Right renal cortex interstitium (tissue), 3 donors: ENCODE measurements at regions not wholly inside any gene's neighbourhood (a gene's known extent, or its start where the extent isn't known, plus 50 kb on each side); places are given as distances from the start of the nearest gene placed in this dataset.

Source experiments
- DNase-seq, 3 donors: peaks; one replicate each; pipeline ENCODE4 v3.0.0-alpha.2; 2013; ENCODE audit warnings: low read depth in 3 of 3, low spot score in 2 of 3

- DNase-seq = no peak
These were observed 108.0 kb downstream of the HTR5A start for GRCh38 chr7:155178096-155178495.

- DNase-seq = no peak
These were observed 111.6 kb downstream of the HTR5A start for GRCh38 chr7:155181768-155182167.

- DNase-seq = no peak
These were observed 112.4 kb downstream of the HTR5A start for GRCh38 chr7:155182406-155182970.

- DNase-seq = no peak
These were observed 113.5 kb downstream of the HTR5A start for GRCh38 chr7:155183655-155184054.

- DNase-seq = no peak
These were observed 112.8 kb upstream of the INSIG1 start for GRCh38 chr7:155184923-155185322.

- no peak for DNase-seq
These were observed 110.5 kb upstream of the INSIG1 start for GRCh38 chr7:155187061-155187785.

GRCh38 chr7:155188357-155188756, 109.3 kb upstream of the INSIG1 start:
- no peak for DNase-seq

GRCh38 chr7:155188821-155189581, 108.7 kb upstream of the INSIG1 start:
- DNase-seq = no peak

GRCh38 chr7:155189590-155189989, 108.1 kb upstream of the INSIG1 start:
- no peak for DNase-seq

GRCh38 chr7:155190688-155191087, 107.0 kb upstream of the INSIG1 start:
- no peak for DNase-seq

GRCh38 chr7:155191137-155191536, 106.5 kb upstream of the INSIG1 start:
- DNase-seq = no peak

GRCh38 chr7:155191901-155192478, 105.7 kb upstream of the INSIG1 start:
- DNase-seq = no peak

GRCh38 chr7:155192961-155193640, 104.6 kb upstream of the INSIG1 start:
- DNase-seq = no peak

GRCh38 chr7:155193716-155194115, 104.0 kb upstream of the INSIG1 start:
- DNase-seq = no peak

- no peak for DNase-seq
These were observed 103.1 kb upstream of the INSIG1 start for GRCh38 chr7:155194382-155195140.

GRCh38 chr7:155195939-155196523, 101.6 kb upstream of the INSIG1 start:
- no peak for DNase-seq

- DNase-seq = no peak
These were observed 99.3 kb upstream of the INSIG1 start for GRCh38 chr7:155198196-155198892.

- no peak for DNase-seq
These were observed 98.5 kb upstream of the INSIG1 start for GRCh38 chr7:155198901-155199845.
